ENCODE measurements at regions not wholly inside any gene's neighbourhood (a gene's known extent, or its start where the extent isn't known, plus 50 kb on each side); places are given as distances from the start of the nearest gene placed in this dataset.

- DNase-seq = no peak
Measured at GRCh38 chr1:22387919-22388580, 63.6 kb upstream of the ZBTB40 start.

GRCh38 chr1:22388671-22389450 lies 62.8 kb upstream of the ZBTB40 start:
- no peak for DNase-seq

- no peak for DNase-seq
Measured at GRCh38 chr1:22393587-22393986, 58.1 kb upstream of the ZBTB40 start.

- no peak for DNase-seq
Measured at GRCh38 chr1:22398656-22399420, 52.8 kb upstream of the ZBTB40 start.

- DNase-seq = no peak
Measured at GRCh38 chr1:22399421-22400091, 52.1 kb upstream of the ZBTB40 start.

Data from activated CD8-positive, alpha-beta memory T cell treated with anti-CD3 and anti-CD28 coated beads, Interleukin-2, amount 50 U/mL, for 4 hours (primary cell).